RWPE1 (cell line): ENCODE measurements at regions not wholly inside any gene's neighbourhood (a gene's known extent, or its start where the extent isn't known, plus 50 kb on each side); places are given as distances from the start of the nearest gene placed in this dataset.

Source experiments
- CTCF ChIA-PET: fragments of 350-600 bp; sonication (Branson Sonifier 250); formaldehyde crosslinking; extraction: SDS; loops from one replicate; lab custom pipeline; 2021; lab: Yijun Ruan, JAX
- POLR2A ChIA-PET: fragments of 400-600 bp; formaldehyde crosslinking; extraction: SDS; loops from one replicate; lab custom pipeline; 2020; ENCODE audit warnings: antibody characterized with exemption; ENCODE audit not compliant: low non-redundant PET; lab: Yijun Ruan, JAX
- DNase-seq: peaks from one replicate; pipeline ENCODE4 v3.0.0; 2012; ENCODE audit warnings: low spot score
- H3K27ac ChIP-seq: fragments of 450-650 bp; 2 replicates; pipeline ENCODE4 v1.5.1; 2017
- CTCF ChIP-seq: fragments of 450-650 bp; conservative IDR thresholded peaks from 2 replicates; pipeline ENCODE4 v1.5.1; 2017; ENCODE audit warnings: low read depth, mild to moderate bottlenecking

GRCh38 chr3:6251612-6252400 is 609.1 kb upstream of the GRM7 start:
- no peak for DNase-seq
- no peak for TF ChIP-seq CTCF
- ChIA-PET CTCF (no interaction called here), POLR2A (no interaction called here)
- no peak overlapping the region for H3K27ac ChIP-seq

GRCh38 chr3:6254490-6254889 is 606.4 kb upstream of the GRM7 start:
- ChIA-PET CTCF (no interaction called here), POLR2A (no interaction called here)
- no peak overlapping the region for H3K27ac ChIP-seq
- DNase-seq = no peak
- no peak for TF ChIP-seq CTCF

- H3K27ac ChIP-seq = no peak overlapping the region
- POLR2A ChIA-PET = no interaction called here
- TF ChIP-seq CTCF = no peak
- no peak for DNase-seq
- CTCF ChIA-PET = no interaction called here
Observed at GRCh38 chr3:6255229-6255628, 605.7 kb upstream of the GRM7 start.

GRCh38 chr3:6260551-6261191 is 600.2 kb upstream of the GRM7 start:
- no peak for TF ChIP-seq CTCF
- no peak overlapping the region for H3K27ac ChIP-seq
- ChIA-PET POLR2A (no interaction called here), CTCF (no interaction called here)
- no peak for DNase-seq

GRCh38 chr3:6262010-6262409 is 598.9 kb upstream of the GRM7 start:
- no peak for DNase-seq
- ChIA-PET CTCF (no interaction called here), POLR2A (no interaction called here)

GRCh38 chr3:6264036-6264435 is 596.9 kb upstream of the GRM7 start:
- ChIA-PET POLR2A (no interaction called here), CTCF (no interaction called here)
- TF ChIP-seq CTCF = no peak
- H3K27ac ChIP-seq = no peak overlapping the region
- no peak for DNase-seq

More at GRCh38 chr3:6262010-6262409, 598.9 kb upstream of the GRM7 start:
- TF ChIP-seq CTCF = no peak
- no peak overlapping the region for H3K27ac ChIP-seq
